ENCODE measurements at regions not wholly inside any gene's neighbourhood (a gene's known extent, or its start where the extent isn't known, plus 50 kb on each side); places are given as distances from the start of the nearest gene placed in this dataset.
"Not testable (repeated sequence)": the region's sequence is repeated elsewhere in the genome, so short reads cannot be mapped to it uniquely, and the experiment has no call there.

DNA sequence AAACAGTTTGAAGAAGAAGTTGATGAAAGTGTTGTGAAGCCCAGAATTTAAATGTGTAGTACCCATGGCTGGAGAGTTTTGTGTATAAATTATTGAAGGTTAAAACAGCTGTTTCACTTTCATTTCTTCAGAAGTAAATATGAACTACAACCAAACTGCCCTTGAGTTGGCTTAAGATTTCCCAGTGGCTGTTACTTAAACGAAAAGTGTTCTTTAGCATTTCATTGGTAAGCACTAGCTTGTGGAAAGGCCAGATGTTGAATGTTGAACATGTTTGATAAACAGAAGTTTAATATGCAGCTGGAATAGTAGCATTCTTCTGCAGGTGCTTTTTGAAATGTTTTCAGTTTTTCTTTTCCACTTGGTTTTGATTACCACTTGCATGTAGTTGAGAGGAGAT, 83.2 kb upstream of the TNRC6B start:
- intact Hi-C loops (cut with micrococcal nuclease) = loop anchor here (1.0 kb wide), 1 partner anchor 39 kb away; no protein-coding TSS in a partner anchor

DNA sequence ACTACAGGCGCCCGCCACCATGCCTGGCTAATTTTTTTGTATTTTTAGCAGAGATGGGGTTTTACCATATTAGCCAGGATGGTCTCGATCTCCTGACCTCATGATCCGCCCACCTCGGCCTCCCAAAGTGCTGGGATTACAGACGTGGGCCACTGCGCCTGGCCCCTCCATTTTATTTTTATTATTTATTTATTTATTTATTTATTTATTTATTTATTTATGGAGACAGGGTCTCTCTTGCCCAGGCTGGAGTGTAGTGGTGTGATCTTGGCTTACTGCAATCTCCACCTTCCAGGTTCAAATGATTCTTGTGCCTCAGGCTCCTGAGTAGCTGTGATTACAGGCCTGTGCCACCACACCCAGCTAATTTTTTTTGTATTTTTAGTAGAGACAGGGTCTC, 77.8 kb upstream of the TNRC6B start:
- intact Hi-C loops (cut with micrococcal nuclease) = not testable (repeated sequence)

DNA sequence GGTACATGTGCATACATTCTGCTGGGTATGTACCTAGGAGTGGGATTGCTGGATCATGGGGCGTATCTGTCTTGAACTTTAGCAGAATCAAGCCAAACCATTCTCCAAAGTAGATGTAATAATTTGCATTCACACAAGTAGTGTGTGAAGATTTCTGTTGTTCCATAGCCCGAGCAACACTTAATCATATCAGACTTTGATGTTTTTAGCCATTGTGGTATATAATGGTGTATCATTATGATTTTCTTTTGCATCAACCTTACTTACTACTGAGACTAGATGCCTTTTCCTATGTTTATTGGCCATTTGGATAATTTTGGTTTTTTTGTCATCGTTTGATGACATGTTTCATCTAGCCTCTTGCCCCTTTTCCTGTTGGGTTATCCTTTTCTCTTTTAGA, 72.0 kb upstream of the TNRC6B start:
- intact Hi-C loops (cut with micrococcal nuclease) = loop anchor here (5.0 kb wide), 1 partner anchor 48 kb away; no protein-coding TSS in a partner anchor

GRCh38 chr22:40107244-40107643, 70.5 kb upstream of the TNRC6B start:
- intact Hi-C loops (cut with micrococcal nuclease) = loop anchor here (5.0 kb wide), 1 partner anchor 50 kb away; no protein-coding TSS in a partner anchor

- intact Hi-C loops (cut with micrococcal nuclease) = loop anchor here (5.0 kb wide), 1 partner anchor 51 kb away; no protein-coding TSS in a partner anchor
Measured at GRCh38 chr22:40107851-40108378, 69.8 kb upstream of the TNRC6B start.

GRCh38 chr22:40108396-40108795, 69.3 kb upstream of the TNRC6B start:
- intact Hi-C loops (cut with micrococcal nuclease) = loop anchor here (5.0 kb wide), 1 partner anchor 51 kb away; no protein-coding TSS in a partner anchor

- intact Hi-C loops (cut with micrococcal nuclease) = loop anchor here (5.0 kb wide), 1 partner anchor 52 kb away; no protein-coding TSS in a partner anchor
Measured at GRCh38 chr22:40108926-40109325, 68.8 kb upstream of the TNRC6B start.

DNA sequence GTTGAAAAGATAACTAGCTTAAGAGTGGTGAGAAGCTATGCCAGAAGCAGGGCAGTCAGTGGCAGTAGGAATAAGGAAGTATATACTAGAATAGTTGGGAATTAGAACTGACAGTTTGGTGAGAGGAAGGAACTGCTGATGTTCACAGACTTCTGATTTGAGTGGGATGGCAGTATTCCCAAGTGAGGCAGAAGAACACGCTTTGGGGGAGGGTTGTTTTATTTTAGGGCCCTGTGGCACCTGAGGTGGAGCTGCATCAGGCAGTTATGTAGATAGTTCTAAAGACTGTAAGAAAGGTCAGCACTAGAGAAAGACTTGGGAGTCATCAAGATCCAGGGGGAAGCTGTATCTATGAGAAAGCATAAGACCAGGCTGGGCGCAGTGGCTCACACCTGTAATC, 66.3 kb upstream of the TNRC6B start:
- intact Hi-C loops (cut with micrococcal nuclease) = no loop called here

- intact Hi-C loops (cut with micrococcal nuclease) = no loop called here
Measured at GRCh38 chr22:40112595-40112994, 65.1 kb upstream of the TNRC6B start.

DNA sequence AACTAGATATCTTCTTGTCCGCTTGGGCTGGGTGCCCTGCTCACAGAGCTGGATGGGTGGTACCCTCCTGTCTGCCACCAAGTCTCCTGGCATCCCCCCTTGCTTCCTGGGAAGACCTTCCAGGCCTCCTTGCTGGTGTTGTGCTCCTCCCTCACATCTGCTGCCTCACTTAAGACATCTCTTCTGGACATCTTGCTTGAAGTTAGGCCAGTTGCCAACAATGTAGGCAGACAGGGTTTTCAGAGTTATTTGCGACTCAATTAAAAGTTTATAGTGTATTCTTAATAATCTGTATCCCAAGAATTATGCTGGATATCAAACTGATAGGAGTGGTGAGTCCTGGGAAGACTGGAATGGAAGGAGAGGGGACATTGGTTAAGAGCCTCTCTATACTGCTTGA, 64.0 kb upstream of the TNRC6B start:
- intact Hi-C loops (cut with micrococcal nuclease) = no loop called here

- intact Hi-C loops (cut with micrococcal nuclease) = no loop called here
Measured at GRCh38 chr22:40114411-40114810, 63.3 kb upstream of the TNRC6B start.

- intact Hi-C loops (cut with micrococcal nuclease) = no loop called here
Measured at GRCh38 chr22:40116496-40117200, 61.1 kb upstream of the TNRC6B start.

GRCh38 chr22:40118979-40119378, 58.7 kb upstream of the TNRC6B start:
- intact Hi-C loops (cut with micrococcal nuclease) = no loop called here

DNA sequence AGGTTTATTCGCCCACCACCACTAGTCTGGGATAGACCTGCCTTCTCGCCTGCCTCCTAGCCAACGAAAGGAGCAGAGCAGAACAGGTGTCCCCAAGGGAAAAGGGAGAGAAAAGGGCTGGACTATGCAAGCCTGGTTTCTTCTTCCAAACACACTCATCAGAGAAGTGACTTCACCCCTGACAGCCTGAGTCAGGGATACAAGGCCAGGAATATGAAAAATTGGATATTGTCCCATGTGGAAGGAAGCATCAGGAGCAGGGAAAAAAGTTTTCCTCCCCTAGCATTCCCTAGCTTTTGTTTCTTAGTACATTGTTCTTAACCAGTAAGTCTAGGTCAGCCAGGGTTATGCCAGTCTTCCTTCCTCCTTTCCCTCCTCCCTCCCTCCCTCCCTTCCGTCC, 56.9 kb upstream of the TNRC6B start:
- intact Hi-C loops (cut with micrococcal nuclease) = no loop called here

GRCh38 chr22:40121461-40121860, 56.3 kb upstream of the TNRC6B start:
- intact Hi-C loops (cut with micrococcal nuclease) = no loop called here

DNA sequence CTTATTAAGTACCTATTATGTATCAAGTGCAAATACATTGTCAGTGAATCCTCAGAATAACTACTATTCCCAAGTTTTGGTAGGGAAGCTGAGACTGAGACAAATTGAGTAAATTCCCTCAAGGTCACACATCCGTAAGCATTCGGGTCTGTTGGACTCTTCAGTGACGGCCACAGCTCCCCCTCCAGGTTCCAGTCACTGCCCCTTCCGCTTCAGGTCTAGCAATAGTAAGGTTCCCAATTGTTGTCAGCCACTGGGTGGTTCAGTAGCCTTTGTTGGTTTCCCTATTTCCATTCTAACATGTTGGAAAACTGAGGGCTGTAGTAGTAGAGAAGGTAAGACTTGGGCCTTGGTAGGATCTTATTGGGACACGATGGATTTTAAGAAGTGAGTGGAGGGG, 54.9 kb upstream of the TNRC6B start:
- intact Hi-C loops (cut with micrococcal nuclease) = no loop called here

DNA sequence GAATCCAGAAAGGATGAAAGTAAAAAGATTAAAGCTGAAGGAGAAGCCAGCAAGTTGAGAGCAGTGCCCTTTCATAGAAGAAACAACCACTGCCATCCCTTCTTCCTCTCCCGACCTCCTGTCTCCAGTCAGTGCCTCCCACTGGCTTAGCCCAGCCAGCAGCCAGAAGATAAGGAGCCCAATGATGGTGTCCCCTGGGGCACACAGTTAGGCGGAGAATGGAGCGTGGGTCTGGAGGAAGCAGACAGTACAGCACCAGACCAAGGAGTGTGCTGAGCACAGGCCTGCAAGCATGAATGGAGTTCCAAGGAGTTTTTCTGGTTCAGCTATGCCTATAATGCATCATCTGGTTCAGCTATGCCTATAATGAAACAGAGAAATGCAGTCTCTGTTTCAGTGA, 54.3 kb upstream of the TNRC6B start:
- intact Hi-C loops (cut with micrococcal nuclease) = no loop called here

Data from T-helper 2 cell treated with Interferon-gamma antibody and Interleukin-4, amounts not matched to agents 100 ng/mL and 5 ng/mL, for 36 hours (primary cell).